ENCODE measurements at regions not wholly inside any gene's neighbourhood (a gene's known extent, or its start where the extent isn't known, plus 50 kb on each side); places are given as distances from the start of the nearest gene placed in this dataset.
A peak's percentile ranks its signal among the peaks of the same experiment; 100 is the strongest.
"Not testable (repeated sequence)": the region's sequence is repeated elsewhere in the genome, so short reads cannot be mapped to it uniquely, and the experiment has no call there.

DNA sequence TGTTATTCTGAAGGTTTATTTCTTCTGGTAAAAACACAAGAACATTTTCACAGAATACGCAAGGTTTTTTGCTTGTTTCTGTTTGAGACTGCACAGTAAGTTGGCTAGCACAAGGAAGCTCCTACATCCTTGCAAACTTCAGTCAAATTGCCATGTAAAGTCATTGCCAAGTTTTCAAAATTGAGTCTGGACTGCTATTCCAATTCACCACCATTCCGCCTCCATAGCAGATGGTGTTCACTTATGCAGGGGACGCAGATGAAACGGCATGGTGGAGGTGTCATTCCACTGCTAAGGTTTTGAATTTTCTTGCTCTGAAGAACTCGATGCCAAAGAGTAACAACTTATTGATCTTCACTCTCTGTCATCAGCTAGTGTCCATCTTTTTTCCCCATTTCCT is 303.9 kb upstream of the SYT1 start:
- DNase-seq (ENCODE audit: extremely low read depth, low read depth) = no peak
- H3K4me3 ChIP-seq (replicated peaks; ENCODE audit: low read depth, low read length) = no peak overlapping the region
- TF ChIP-seq, protein P1, sequence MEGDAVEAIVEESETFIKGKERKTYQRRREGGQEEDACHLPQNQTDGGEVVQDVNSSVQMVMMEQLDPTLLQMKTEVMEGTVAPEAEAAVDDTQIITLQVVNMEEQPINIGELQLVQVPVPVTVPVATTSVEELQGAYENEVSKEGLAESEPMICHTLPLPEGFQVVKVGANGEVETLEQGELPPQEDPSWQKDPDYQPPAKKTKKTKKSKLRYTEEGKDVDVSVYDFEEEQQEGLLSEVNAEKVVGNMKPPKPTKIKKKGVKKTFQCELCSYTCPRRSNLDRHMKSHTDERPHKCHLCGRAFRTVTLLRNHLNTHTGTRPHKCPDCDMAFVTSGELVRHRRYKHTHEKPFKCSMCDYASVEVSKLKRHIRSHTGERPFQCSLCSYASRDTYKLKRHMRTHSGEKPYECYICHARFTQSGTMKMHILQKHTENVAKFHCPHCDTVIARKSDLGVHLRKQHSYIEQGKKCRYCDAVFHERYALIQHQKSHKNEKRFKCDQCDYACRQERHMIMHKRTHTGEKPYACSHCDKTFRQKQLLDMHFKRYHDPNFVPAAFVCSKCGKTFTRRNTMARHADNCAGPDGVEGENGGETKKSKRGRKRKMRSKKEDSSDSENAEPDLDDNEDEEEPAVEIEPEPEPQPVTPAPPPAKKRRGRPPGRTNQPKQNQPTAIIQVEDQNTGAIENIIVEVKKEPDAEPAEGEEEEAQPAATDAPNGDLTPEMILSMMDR (IDR thresholded peaks at IDR 0.05; ENCODE audit: low read depth, low read length, missing control alignments) = no peak

DNA sequence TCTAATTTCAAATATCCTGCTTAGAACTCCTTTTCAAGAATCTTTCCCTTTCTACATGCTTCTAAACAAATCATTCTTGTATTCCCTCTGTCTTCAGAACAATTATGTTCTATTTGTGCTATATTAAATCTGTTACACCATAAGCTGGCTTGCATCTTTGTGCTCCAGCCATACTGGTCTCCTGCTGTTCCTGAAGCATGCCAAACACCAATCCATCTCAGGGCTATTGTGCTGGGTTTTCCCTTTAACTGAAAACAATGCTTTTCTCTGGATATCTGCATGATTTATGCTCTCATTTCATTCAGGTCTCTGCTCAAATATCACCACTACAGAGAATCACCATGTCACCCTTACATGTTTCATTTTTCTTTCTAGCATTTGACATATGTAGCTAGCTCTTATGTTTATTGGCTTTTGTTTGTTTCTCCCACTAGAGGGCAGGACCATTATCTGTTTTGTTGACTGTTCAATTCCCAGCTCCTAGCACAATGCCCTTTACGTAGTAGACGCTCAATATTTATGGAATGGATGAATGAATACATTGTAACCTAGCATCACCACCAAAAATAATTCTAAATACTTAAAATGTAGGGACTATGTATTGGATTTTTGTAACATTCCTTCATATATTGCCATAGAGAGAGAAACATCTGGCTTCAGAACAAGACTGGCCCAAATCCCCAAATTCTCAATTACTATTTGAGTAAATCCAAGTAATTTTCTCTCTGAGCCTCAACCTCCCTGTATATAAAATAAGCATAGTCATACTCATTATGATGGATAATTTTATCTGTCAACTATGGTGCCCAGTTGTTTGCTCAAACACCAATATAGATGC is 302.0 kb upstream of the SYT1 start:
- no peak overlapping the region for H3K4me3 ChIP-seq (replicated peaks; ENCODE audit: low read depth, low read length)
- TF ChIP-seq, protein P1 (IDR thresholded peaks at IDR 0.05; ENCODE audit: low read depth, low read length, missing control alignments) = peak; percentile 30
- peak; percentile 2 for DNase-seq (ENCODE audit: extremely low read depth, low read depth)

DNA sequence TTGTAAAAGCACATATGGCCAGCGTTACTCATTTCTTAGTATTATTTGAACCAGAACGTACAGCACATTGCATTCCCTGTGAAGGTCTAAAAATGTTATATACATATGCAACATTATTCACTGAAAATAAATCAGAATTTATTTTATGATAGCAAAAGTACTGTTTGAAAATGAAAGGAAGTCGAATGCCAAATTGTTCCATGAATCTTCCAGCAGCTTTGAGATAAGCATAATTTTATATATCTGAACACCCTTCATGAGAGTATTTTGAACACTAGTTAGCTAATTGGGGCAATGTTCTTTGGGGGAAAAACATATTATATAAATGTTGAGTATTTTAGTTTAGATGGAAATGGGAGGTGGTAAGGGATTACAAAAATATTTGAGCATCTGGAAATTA is 300.7 kb upstream of the SYT1 start:
- TF ChIP-seq, protein P1 (IDR thresholded peaks at IDR 0.05; ENCODE audit: low read depth, low read length, missing control alignments) = no peak
- H3K4me3 ChIP-seq (replicated peaks; ENCODE audit: low read depth, low read length) = no peak overlapping the region
- DNase-seq (ENCODE audit: extremely low read depth, low read depth) = no peak

DNA sequence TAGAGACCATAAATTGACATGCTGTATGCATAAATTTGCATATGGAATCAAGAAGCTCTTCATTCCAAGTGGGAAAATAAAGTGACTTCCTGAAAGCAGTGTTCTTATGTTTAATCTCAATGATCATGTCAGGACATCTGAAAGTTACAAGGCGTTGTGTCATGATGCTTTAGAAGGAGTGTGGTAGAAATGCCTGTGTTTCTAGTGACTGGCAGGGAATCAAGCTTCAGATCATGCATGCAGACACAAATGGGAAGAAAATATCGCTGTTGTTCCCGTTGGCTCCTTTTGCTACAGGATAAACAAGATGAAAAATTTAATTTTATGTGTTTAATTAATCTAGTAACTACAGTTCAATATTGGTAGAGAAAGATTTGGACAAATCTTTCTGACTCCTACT is 298.1 kb upstream of the SYT1 start:
- TF ChIP-seq, protein P1 (IDR thresholded peaks at IDR 0.05; ENCODE audit: low read depth, low read length, missing control alignments) = no peak
- no peak for DNase-seq (ENCODE audit: extremely low read depth, low read depth)
- H3K4me3 ChIP-seq (replicated peaks; ENCODE audit: low read depth, low read length) = no peak overlapping the region

DNA sequence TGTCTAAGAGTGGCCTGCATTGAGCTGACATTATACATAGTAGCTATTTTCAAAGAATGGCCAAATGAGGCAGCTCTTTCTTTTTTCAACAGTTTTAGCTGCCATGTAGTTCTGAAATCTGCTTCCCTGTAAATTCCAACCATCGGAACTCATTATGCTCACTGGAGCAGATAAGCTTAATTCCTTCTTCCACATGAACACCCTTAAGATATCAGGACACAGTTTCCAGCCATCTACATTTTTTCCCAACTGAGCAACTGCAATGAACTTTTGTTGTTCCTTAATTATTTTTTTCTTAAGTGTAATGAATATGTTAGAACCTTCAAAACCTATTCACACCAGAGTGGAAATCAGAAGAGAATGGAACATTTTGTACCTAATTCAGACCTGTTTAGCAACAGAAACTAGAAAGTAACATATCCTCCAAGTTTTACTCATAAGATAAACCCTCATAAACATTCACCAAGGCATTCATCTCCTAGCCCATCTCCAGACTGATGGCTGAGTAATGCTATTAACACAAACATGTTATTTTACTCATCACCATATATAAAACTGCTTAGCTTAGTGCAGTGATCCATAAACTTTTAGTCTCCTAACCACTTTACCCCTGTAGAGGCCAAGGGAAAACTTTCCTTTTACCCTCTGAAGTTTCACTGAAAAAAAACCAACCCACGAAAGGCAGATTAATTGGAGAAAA is 296.1 kb upstream of the SYT1 start:
- H3K4me3 ChIP-seq (replicated peaks; ENCODE audit: low read depth, low read length) = no peak overlapping the region
- DNase-seq (ENCODE audit: extremely low read depth, low read depth) = no peak

DNA sequence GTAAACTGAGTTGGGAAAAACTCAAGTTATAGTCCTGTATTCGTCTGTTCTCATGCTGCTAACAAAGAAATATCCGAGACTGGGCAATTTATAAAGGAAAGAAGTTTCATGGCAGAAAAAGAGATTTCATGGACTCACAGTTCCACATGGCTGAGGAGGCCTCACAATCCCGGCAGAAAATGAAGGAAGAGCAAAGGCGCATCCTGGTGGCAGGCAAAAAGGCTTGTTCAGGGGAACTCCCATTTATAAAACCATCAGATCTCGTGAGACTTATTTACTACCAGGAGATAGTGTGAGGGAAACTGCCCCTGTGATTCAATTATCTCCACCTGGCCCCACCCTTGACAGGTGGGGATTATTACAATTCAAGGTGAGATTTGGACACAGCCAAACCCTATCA is 292.6 kb upstream of the SYT1 start:
- TF ChIP-seq, protein P1 (IDR thresholded peaks at IDR 0.05; ENCODE audit: low read depth, low read length, missing control alignments) = no peak
- H3K4me3 ChIP-seq (replicated peaks; ENCODE audit: low read depth, low read length) = no peak overlapping the region
- DNase-seq (ENCODE audit: extremely low read depth, low read depth) = no peak

More for the DNA sequence above, 296.1 kb upstream of the SYT1 start:
- TF ChIP-seq, protein P1 (IDR thresholded peaks at IDR 0.05; ENCODE audit: low read depth, low read length, missing control alignments) = no peak

DNA sequence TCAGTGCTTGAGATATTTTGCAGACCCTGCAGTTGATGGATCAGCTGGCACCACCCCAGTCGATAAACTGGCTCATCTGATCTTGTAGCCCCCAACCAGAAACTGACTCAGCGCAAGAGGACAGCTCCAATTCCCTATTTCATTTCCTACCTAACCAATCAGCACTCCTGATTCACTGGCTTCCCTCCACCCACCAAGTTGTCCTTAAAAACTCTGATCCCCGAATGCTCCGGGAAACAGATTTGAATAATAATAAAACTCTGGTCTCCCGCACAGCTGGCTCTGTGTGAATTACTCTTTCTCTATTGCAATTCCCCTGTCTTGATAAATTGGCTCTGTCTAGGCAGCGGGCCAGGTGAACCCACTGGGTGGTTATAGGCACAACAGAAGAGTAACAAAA is 289.4 kb upstream of the SYT1 start:
- not testable (repeated sequence) for DNase-seq (ENCODE audit: extremely low read depth, low read depth); H3K4me3 ChIP-seq (replicated peaks; ENCODE audit: low read depth, low read length)

All from HFF-Myc (cell line).